ENCODE measurements at regions not wholly inside any gene's neighbourhood (a gene's known extent, or its start where the extent isn't known, plus 50 kb on each side); places are given as distances from the start of the nearest gene placed in this dataset.

GRCh38 chr10:3963191-3963673, 178.2 kb upstream of the KLF6 start:
- no peaks in the 10 kb centered on the region for H3K36me3 ChIP-seq
- H3K4me3 ChIP-seq, result no peak overlapping the region
- intact Hi-C loops (cut with DNase I), result no loop called here
- 68 to 77% methylated on average over 4 of the region's 4 CpGs for WGBS, 2 donors
- H3K27ac ChIP-seq, result no peak overlapping the region
- H3K4me1 ChIP-seq, result peaks cover 0 to 10% (median 0%) of the 10 kb centered on the region in 9 donors
- H3K27me3 ChIP-seq, result no peaks in the 10 kb centered on the region
- TF ChIP-seq CTCF (IDR thresholded peaks at IDR 0.05), result no peak
- DNase-seq (no peak), ATAC-seq (no peak)
- no peaks in the 10 kb centered on the region for H3K9me3 ChIP-seq

DNA sequence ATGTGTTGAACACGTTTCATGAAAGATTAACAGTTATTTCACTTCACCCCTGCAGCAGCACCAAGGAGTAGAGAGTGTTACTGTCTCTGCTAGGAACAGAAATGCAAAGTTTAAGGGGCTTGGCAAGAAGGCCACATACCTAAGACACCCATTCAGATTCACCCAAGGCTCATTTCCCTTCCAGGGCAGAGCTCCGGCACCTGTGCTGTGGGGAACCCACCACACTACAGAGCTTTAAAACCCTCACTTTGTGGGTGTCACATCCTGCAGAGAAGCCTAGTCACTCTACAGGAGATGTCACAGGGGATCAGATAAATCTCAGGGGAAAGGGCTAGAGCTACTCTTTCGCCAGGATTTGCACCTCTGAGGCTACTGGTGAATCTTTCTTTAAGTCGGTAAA, 176.1 kb upstream of the KLF6 start:
- no peak overlapping the region for H3K27ac ChIP-seq
- ATAC-seq (peak in 3 of 8 donors; percentile 15 to 58 (median 31)), DNase-seq (no peak)
- no peaks in the 10 kb centered on the region for H3K36me3 ChIP-seq
- no peak overlapping the region for H3K4me3 ChIP-seq
- no peak for TF ChIP-seq CTCF (IDR thresholded peaks at IDR 0.05)
- 90 to 94% methylated on average over 4 of the region's 4 CpGs for WGBS, 2 donors
- no peaks in the 10 kb centered on the region for H3K27me3 ChIP-seq
- no peaks in the 10 kb centered on the region for H3K9me3 ChIP-seq
- H3K4me1 ChIP-seq, result peaks cover 0 to 10% (median 0%) of the 10 kb centered on the region in 9 donors
- intact Hi-C loops (cut with DNase I), result no loop called here

DNA sequence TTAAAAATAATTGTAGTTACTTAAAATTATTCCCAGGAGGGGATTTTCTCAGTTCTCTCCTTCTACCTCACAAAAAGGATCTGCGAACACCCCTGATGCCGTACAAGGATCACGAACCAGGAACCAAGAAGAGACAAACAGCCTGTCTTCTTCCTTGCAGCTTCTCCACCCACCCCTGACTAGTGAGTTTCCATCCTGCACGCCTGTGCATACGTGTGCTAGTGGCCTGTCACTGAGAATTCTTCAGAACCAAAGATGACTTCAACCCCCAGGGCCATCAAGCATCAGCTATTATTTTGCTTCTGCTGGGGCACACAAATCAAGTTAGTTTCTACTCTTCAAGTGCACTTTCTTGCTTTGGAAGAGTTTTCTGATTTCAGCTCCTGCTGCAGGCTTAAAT, 175.5 kb upstream of the KLF6 start:
- no peaks in the 10 kb centered on the region for H3K36me3 ChIP-seq
- no peak overlapping the region for H3K27ac ChIP-seq
- ATAC-seq (no peak), DNase-seq (no peak)
- TF ChIP-seq CTCF (IDR thresholded peaks at IDR 0.05), result no peak
- H3K4me3 ChIP-seq, result no peak overlapping the region
- intact Hi-C loops (cut with DNase I), result no loop called here
- WGBS, 2 donors, result 86 to 92% methylated on average over 5 of the region's 5 CpGs
- H3K27me3 ChIP-seq, result no peaks in the 10 kb centered on the region
- no peaks in the 10 kb centered on the region for H3K9me3 ChIP-seq
- H3K4me1 ChIP-seq, result peaks cover 0 to 10% (median 0%) of the 10 kb centered on the region in 9 donors

DNA sequence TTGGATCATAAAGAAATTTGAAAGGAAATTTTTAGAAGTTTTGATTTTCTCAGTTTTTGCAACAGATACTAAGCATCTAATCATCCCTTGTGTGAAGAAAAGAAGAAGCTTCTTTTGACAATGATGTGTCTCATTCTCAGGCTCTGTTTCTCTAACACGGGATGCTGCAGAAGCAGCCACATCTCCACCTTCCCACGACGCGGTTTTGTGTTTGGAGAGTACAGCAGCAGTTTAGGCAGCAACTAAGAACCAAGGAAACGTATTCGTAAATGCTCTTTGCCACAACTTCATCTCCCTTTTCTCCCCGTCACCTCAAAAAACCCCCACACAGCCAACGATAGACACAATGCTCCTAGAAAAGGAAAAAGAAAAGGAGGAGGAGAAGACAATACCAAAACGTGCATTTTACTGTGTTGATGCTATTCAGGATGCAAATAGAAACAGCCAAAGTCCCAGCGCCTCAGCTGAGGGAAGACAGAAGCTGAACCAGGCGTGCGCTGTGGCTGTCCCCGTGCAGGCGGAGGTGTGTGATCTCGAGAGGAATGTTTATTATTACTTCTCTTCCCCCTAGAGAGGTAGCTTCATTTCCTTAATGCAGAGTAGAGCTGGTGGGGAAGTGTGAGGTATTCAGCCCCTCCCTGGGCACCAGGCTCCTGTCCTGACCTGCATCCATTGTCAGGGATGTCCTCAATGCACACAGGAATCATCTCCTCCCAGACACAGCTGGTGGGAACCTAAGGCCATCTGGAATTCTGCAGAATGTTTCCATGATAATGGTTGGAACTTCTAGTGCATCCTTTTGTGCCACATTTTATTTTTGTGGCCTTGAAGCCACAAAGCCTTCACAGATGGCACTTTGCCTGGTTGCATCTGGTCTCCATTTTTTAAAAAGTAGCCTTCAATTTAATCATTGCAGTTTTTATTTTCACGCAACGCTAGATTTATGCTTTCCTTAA, 174.6 kb upstream of the KLF6 start:
- Histone ChIP-seq H3K4me3 (no peak overlapping the region), H3K27me3 (no peaks in the 10 kb centered on the region), H3K36me3 (no peaks in the 10 kb centered on the region), H3K27ac (no peak overlapping the region), H3K4me1 (peaks cover 0 to 10% (median 0%) of the 10 kb centered on the region in 9 donors), H3K9me3 (no peaks in the 10 kb centered on the region)
- 68 to 72% methylated on average over 17 of the region's 17 CpGs for WGBS, 2 donors
- peak in 1 of 8 donors; percentile 26 for ATAC-seq
- intact Hi-C loops (cut with DNase I), result no loop called here
- no peak for TF ChIP-seq CTCF (IDR thresholded peaks at IDR 0.05)
- no peak for DNase-seq
